Prostate gland (tissue), 2 donors: ENCODE measurements at regions not wholly inside any gene's neighbourhood (a gene's known extent, or its start where the extent isn't known, plus 50 kb on each side); places are given as distances from the start of the nearest gene placed in this dataset.

Experiments used
- POLR2AphosphoS5 ChIP-seq: sonication (generic); formaldehyde crosslinking; IDR thresholded peaks from one replicate; pipeline ENCODE4 v1.6.1; 2017; ENCODE audit warnings: antibody characterized with exemption
- TF ChIP-seq, protein P1 (sequence below), 4 experiments: fragments of 200-600 bp in 2 of 4; fragments of 450-650 bp in 2 of 4; sonication (generic) in 2 of 4; IDR thresholded peaks; 1 replicate in 3 of 4; 2 replicates in 1 of 4; pipeline ENCODE4 v1.5.1; 2016 to 2019; ENCODE audit warnings: antibody characterized with exemption in 4 of 4, mild to moderate bottlenecking in 2 of 4, moderate library complexity in 2 of 4

DNA sequence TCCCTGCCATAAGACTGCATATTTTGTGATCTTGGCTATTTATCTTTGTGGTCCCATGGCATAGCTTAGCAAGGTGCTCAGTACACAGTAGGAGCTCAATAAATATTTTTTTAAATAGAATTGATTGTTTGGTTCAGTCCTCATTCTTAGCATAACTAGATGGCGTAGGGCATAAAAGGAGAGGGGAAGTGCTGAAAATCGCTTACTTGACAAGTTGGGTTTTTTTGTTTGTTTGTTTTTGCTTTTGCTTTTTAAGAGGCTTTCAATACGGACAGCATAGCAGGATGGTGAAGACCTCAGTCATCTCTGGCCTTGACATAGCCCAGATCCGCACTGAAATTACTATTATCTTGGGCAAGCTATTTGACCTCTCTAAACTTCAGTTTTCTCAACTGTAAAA, 86.6 kb upstream of the RANBP3L start:
- TF ChIP-seq, protein P1, sequence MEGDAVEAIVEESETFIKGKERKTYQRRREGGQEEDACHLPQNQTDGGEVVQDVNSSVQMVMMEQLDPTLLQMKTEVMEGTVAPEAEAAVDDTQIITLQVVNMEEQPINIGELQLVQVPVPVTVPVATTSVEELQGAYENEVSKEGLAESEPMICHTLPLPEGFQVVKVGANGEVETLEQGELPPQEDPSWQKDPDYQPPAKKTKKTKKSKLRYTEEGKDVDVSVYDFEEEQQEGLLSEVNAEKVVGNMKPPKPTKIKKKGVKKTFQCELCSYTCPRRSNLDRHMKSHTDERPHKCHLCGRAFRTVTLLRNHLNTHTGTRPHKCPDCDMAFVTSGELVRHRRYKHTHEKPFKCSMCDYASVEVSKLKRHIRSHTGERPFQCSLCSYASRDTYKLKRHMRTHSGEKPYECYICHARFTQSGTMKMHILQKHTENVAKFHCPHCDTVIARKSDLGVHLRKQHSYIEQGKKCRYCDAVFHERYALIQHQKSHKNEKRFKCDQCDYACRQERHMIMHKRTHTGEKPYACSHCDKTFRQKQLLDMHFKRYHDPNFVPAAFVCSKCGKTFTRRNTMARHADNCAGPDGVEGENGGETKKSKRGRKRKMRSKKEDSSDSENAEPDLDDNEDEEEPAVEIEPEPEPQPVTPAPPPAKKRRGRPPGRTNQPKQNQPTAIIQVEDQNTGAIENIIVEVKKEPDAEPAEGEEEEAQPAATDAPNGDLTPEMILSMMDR (IDR thresholded peaks at IDR 0.05), result no peak
- TF ChIP-seq POLR2AphosphoS5, result no peak
